ENCODE measurements at regions not wholly inside any gene's neighbourhood (a gene's known extent, or its start where the extent isn't known, plus 50 kb on each side); places are given as distances from the start of the nearest gene placed in this dataset.

GRCh38 chr15:70602834-70603560 is 160.4 kb downstream of the UACA start:
- TF ChIP-seq POLR2AphosphoS5 (IDR thresholded peaks at IDR 0.05) (no peak), EP300 (IDR thresholded peaks at IDR 0.05) (no peak), POLR2A (IDR thresholded peaks at IDR 0.05) (no peak), CTCF (IDR thresholded peaks at IDR 0.05) (no peak)
- WGBS, 5 donors = 77 to 86% (median 80%) methylated on average over 12 of the region's 12 CpGs
- no peaks in the 10 kb centered on the region for H3K27me3 ChIP-seq
- H3K27ac ChIP-seq = no peak overlapping the region
- H3K4me3 ChIP-seq = no peak overlapping the region
- DNase-seq = no peak
- H3K9me3 ChIP-seq = no peaks in the 10 kb centered on the region
- peaks cover 13 to 26% (median 18%) of the 10 kb centered on the region in 4 donors for H3K4me1 ChIP-seq
- H3K36me3 ChIP-seq = no peaks in the 10 kb centered on the region
- intact Hi-C loops (cut with DNase I; ENCODE audit: low total_unique reads) = no loop called here

GRCh38 chr15:70602281-70602680 is 161.1 kb downstream of the UACA start:
- Histone ChIP-seq H3K36me3 (no peaks in the 10 kb centered on the region), H3K4me3 (no peak overlapping the region), H3K9me3 (no peaks in the 10 kb centered on the region), H3K4me1 (peaks cover 13 to 26% (median 18%) of the 10 kb centered on the region in 4 donors), H3K27ac (no peak overlapping the region), H3K27me3 (no peaks in the 10 kb centered on the region)
- WGBS, 5 donors = 80 to 90% (median 83%) methylated on average over 4 of the region's 4 CpGs
- intact Hi-C loops (cut with DNase I; ENCODE audit: low total_unique reads) = no loop called here
- no peak for TF ChIP-seq EP300 (IDR thresholded peaks at IDR 0.05)
- no peak for TF ChIP-seq CTCF (IDR thresholded peaks at IDR 0.05)
- TF ChIP-seq POLR2A (IDR thresholded peaks at IDR 0.05) = no peak
- TF ChIP-seq POLR2AphosphoS5 (IDR thresholded peaks at IDR 0.05) = no peak
- DNase-seq = no peak

GRCh38 chr15:70597945-70598344 is 165.4 kb downstream of the UACA start:
- TF ChIP-seq CTCF (IDR thresholded peaks at IDR 0.05) = no peak
- TF ChIP-seq POLR2AphosphoS5 (IDR thresholded peaks at IDR 0.05) = no peak
- TF ChIP-seq EP300 (IDR thresholded peaks at IDR 0.05) = no peak
- no peak for TF ChIP-seq POLR2A (IDR thresholded peaks at IDR 0.05)
- Histone ChIP-seq H3K36me3 (no peaks in the 10 kb centered on the region), H3K4me1 (no peaks in the 10 kb centered on the region), H3K27ac (no peak overlapping the region), H3K4me3 (no peak overlapping the region), H3K27me3 (no peaks in the 10 kb centered on the region), H3K9me3 (peaks cover 0 to 19% (median 3%) of the 10 kb centered on the region in 4 donors)
- 97 to 98% (median 98%) methylated on average over 3 of the region's 3 CpGs for WGBS, 5 donors
- no peak for DNase-seq
- intact Hi-C loops (cut with DNase I; ENCODE audit: low total_unique reads) = no loop called here

- no peak overlapping the region for H3K4me3 ChIP-seq
- DNase-seq = peak in 1 of 2 donors; percentile 18
Observed at GRCh38 chr15:70597056-70597603, 166.2 kb downstream of the UACA start.

More at GRCh38 chr15:70597056-70597603, 166.2 kb downstream of the UACA start:
- Histone ChIP-seq H3K4me1 (no peaks in the 10 kb centered on the region), H3K27ac (no peak overlapping the region), H3K9me3 (peaks cover 0 to 27% (median 6%) of the 10 kb centered on the region in 4 donors), H3K27me3 (no peaks in the 10 kb centered on the region), H3K36me3 (no peaks in the 10 kb centered on the region)
- 69 to 77% (median 75%) methylated on average over 4 to 5 of the region's 5 CpGs for WGBS, 5 donors
- intact Hi-C loops (cut with DNase I; ENCODE audit: low total_unique reads) = no loop called here
- TF ChIP-seq EP300 (IDR thresholded peaks at IDR 0.05) = no peak
- no peak for TF ChIP-seq CTCF (IDR thresholded peaks at IDR 0.05)
- TF ChIP-seq POLR2AphosphoS5 (IDR thresholded peaks at IDR 0.05) = no peak
- TF ChIP-seq POLR2A (IDR thresholded peaks at IDR 0.05) = no peak

All from stomach (tissue), 8 donors.